ENCODE measurements at regions not wholly inside any gene's neighbourhood (a gene's known extent, or its start where the extent isn't known, plus 50 kb on each side); places are given as distances from the start of the nearest gene placed in this dataset.

GRCh38 chr2:147689220-147689909 lies 155.5 kb upstream of the ACVR2A start:
- Histone ChIP-seq H3K27me3 (ENCODE audit: insufficient read depth) (no peaks in the 10 kb centered on the region), H3K4me1 (ENCODE audit: insufficient read depth) (no peaks in the 10 kb centered on the region)

More at GRCh38 chr2:147689220-147689909, 155.5 kb upstream of the ACVR2A start:
- H3K9me2 ChIP-seq (ENCODE audit: insufficient read depth): peaks cover 25% of the 10 kb centered on the region
- no peak overlapping the region for H3K27ac Mint-ChIP-seq
- no peak overlapping the region for H2AFZ ChIP-seq
- ATAC-seq (no peak), DNase-seq (ENCODE audit: low spot score) (no peak)
- peaks cover 4% of the 10 kb centered on the region for H3K27me3 Mint-ChIP-seq (ENCODE audit: insufficient read depth, low read depth, poor library complexity)
- H3F3A ChIP-seq (replicated peaks; ENCODE audit: low read depth): no peaks in the 10 kb centered on the region
- H3K36me3 Mint-ChIP-seq (ENCODE audit: low read depth): peaks cover 15% of the 10 kb centered on the region; the same call in 2 of the 3 replicates
- no peak overlapping the region for H3K4me3 ChIP-seq
- peaks cover 2% of the 10 kb centered on the region; the same call in 1 of the 3 replicates for H3K4me1 Mint-ChIP-seq
- no peaks in the 10 kb centered on the region for H3K36me3 ChIP-seq (ENCODE audit: insufficient read depth)
- H3K79me2 ChIP-seq (replicated peaks; ENCODE audit: insufficient read depth): no peaks in the 10 kb centered on the region
- H4K20me1 ChIP-seq (replicated peaks; ENCODE audit: insufficient read depth): no peaks in the 10 kb centered on the region
- H3K27ac ChIP-seq (ENCODE audit: low read depth): no peak overlapping the region
- H3K9me3 Mint-ChIP-seq: peaks cover 23% of the 10 kb centered on the region
- no peak overlapping the region for H3K4me2 ChIP-seq
- no peak overlapping the region for H3K4me3 Mint-ChIP-seq
- no peak for TF ChIP-seq EZH2phosphoT487 (IDR thresholded peaks at IDR 0.05; ENCODE audit: unreplicated experiment)
- no peak for TF ChIP-seq JUNB (IDR thresholded peaks at IDR 0.05; ENCODE audit: unreplicated experiment)
- TF ChIP-seq, protein P1, sequence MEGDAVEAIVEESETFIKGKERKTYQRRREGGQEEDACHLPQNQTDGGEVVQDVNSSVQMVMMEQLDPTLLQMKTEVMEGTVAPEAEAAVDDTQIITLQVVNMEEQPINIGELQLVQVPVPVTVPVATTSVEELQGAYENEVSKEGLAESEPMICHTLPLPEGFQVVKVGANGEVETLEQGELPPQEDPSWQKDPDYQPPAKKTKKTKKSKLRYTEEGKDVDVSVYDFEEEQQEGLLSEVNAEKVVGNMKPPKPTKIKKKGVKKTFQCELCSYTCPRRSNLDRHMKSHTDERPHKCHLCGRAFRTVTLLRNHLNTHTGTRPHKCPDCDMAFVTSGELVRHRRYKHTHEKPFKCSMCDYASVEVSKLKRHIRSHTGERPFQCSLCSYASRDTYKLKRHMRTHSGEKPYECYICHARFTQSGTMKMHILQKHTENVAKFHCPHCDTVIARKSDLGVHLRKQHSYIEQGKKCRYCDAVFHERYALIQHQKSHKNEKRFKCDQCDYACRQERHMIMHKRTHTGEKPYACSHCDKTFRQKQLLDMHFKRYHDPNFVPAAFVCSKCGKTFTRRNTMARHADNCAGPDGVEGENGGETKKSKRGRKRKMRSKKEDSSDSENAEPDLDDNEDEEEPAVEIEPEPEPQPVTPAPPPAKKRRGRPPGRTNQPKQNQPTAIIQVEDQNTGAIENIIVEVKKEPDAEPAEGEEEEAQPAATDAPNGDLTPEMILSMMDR (conservative IDR thresholded peaks at IDR 0.05; ENCODE audit: low read depth in 2 of 2): no peak
- no peak for TF ChIP-seq STAT1 (IDR thresholded peaks at IDR 0.05; ENCODE audit: unreplicated experiment)
- TF ChIP-seq, protein P2, sequence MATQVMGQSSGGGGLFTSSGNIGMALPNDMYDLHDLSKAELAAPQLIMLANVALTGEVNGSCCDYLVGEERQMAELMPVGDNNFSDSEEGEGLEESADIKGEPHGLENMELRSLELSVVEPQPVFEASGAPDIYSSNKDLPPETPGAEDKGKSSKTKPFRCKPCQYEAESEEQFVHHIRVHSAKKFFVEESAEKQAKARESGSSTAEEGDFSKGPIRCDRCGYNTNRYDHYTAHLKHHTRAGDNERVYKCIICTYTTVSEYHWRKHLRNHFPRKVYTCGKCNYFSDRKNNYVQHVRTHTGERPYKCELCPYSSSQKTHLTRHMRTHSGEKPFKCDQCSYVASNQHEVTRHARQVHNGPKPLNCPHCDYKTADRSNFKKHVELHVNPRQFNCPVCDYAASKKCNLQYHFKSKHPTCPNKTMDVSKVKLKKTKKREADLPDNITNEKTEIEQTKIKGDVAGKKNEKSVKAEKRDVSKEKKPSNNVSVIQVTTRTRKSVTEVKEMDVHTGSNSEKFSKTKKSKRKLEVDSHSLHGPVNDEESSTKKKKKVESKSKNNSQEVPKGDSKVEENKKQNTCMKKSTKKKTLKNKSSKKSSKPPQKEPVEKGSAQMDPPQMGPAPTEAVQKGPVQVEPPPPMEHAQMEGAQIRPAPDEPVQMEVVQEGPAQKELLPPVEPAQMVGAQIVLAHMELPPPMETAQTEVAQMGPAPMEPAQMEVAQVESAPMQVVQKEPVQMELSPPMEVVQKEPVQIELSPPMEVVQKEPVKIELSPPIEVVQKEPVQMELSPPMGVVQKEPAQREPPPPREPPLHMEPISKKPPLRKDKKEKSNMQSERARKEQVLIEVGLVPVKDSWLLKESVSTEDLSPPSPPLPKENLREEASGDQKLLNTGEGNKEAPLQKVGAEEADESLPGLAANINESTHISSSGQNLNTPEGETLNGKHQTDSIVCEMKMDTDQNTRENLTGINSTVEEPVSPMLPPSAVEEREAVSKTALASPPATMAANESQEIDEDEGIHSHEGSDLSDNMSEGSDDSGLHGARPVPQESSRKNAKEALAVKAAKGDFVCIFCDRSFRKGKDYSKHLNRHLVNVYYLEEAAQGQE (IDR thresholded peaks at IDR 0.05; ENCODE audit: unreplicated experiment): no peak
- TF ChIP-seq EZH2 (IDR thresholded peaks at IDR 0.05; ENCODE audit: low read depth, unreplicated experiment): no peak
- TF ChIP-seq, protein P3, sequence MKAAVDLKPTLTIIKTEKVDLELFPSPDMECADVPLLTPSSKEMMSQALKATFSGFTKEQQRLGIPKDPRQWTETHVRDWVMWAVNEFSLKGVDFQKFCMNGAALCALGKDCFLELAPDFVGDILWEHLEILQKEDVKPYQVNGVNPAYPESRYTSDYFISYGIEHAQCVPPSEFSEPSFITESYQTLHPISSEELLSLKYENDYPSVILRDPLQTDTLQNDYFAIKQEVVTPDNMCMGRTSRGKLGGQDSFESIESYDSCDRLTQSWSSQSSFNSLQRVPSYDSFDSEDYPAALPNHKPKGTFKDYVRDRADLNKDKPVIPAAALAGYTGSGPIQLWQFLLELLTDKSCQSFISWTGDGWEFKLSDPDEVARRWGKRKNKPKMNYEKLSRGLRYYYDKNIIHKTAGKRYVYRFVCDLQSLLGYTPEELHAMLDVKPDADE (IDR thresholded peaks at IDR 0.05): no peak

Data from GM23338 (cell line).